H9 (cell line): ENCODE measurements at regions not wholly inside any gene's neighbourhood (a gene's known extent, or its start where the extent isn't known, plus 50 kb on each side); places are given as distances from the start of the nearest gene placed in this dataset.

Experiments
- DNase-seq: peaks from one replicate; pipeline ENCODE4 v3.0.0-alpha.2; 2017
- H2AFZ ChIP-seq: one replicate; pipeline ENCODE4 v1.6.1; 2013; ENCODE audit warnings: mild to moderate bottlenecking, low read length, control low read depth, moderate library complexity
- H2AK5ac ChIP-seq: 2 replicates; pipeline ENCODE4 v1.6.1; 2013; ENCODE audit warnings: low read length, control low read depth, mixed read lengths; ENCODE audit not compliant: insufficient read length
- H2BK120ac ChIP-seq: one replicate; pipeline ENCODE4 v1.6.1; 2013; ENCODE audit warnings: low read depth, mild to moderate bottlenecking, low read length, control low read depth, inconsistent platforms; ENCODE audit not compliant: poor library complexity, severe bottlenecking
- H2BK12ac ChIP-seq: 2 replicates; pipeline ENCODE4 v1.6.1; 2013; ENCODE audit warnings: low read length, control low read depth, mixed read lengths, low read depth; ENCODE audit not compliant: insufficient read length
- H2BK15ac ChIP-seq: 2 replicates; pipeline ENCODE4 v1.6.1; 2013; ENCODE audit warnings: low read depth, low read length, control low read depth
- H2BK20ac ChIP-seq: one replicate; pipeline ENCODE4 v1.6.1; 2013; ENCODE audit warnings: low read depth, mild to moderate bottlenecking, low read length, control low read depth, inconsistent platforms; ENCODE audit not compliant: poor library complexity, severe bottlenecking
- H2BK5ac ChIP-seq: 2 replicates; pipeline ENCODE4 v1.6.1; 2013; ENCODE audit warnings: low read length, control low read depth, mixed read lengths; ENCODE audit not compliant: insufficient read length
- H3K14ac ChIP-seq: 2 replicates; pipeline ENCODE4 v1.6.1; 2013; ENCODE audit warnings: low read length, control low read depth; ENCODE audit not compliant: insufficient read depth
- H3K18ac ChIP-seq: 2 replicates; pipeline ENCODE4 v1.6.1; 2013; ENCODE audit warnings: low read depth, mild to moderate bottlenecking, mixed read lengths, low read length, control low read depth; ENCODE audit not compliant: insufficient read length
- H3K23ac ChIP-seq: 2 replicates; pipeline ENCODE4 v1.6.1; 2013; ENCODE audit warnings: low read length, control low read depth, mixed read lengths, low read depth; ENCODE audit not compliant: insufficient read length
- H3K23me2 ChIP-seq: 2 replicates; pipeline ENCODE4 v1.6.1; 2013; ENCODE audit warnings: low read depth, mild to moderate bottlenecking, mixed read lengths, low read length, control low read depth; ENCODE audit not compliant: insufficient read length, poor library complexity, severe bottlenecking
- H3K27ac ChIP-seq: 2 replicates; pipeline ENCODE4 v1.5.1; 2013; ENCODE audit warnings: low read length, control low read depth, mixed read lengths, low read depth; ENCODE audit not compliant: insufficient read length
- H3K27me3 ChIP-seq: 2 replicates; pipeline ENCODE4 v1.6.1; 2013; ENCODE audit warnings: low read length, control low read depth, inconsistent platforms; ENCODE audit not compliant: insufficient read depth
- H3K4ac ChIP-seq: 2 replicates; pipeline ENCODE4 v1.6.1; 2013; ENCODE audit warnings: low read depth, mild to moderate bottlenecking, control low read depth, inconsistent platforms, low read length, moderate library complexity
- H3K4me1 ChIP-seq: 2 replicates; pipeline ENCODE4 v1.6.1; 2013; ENCODE audit warnings: low read length, control low read depth, inconsistent platforms; ENCODE audit not compliant: insufficient read depth
- H3K4me2 ChIP-seq: 2 replicates; pipeline ENCODE4 v1.6.1; 2013; ENCODE audit warnings: low read length, control low read depth, mixed read lengths; ENCODE audit not compliant: insufficient read length, insufficient read depth
- H3K56ac ChIP-seq: 2 replicates; pipeline ENCODE4 v1.6.1; 2013; ENCODE audit warnings: low read depth, mild to moderate bottlenecking, mixed read lengths, low read length, control low read depth; ENCODE audit not compliant: insufficient read length
- H3K79me1 ChIP-seq: 2 replicates; pipeline ENCODE4 v1.6.1; 2013; ENCODE audit warnings: low read depth, mild to moderate bottlenecking, moderate library complexity, low read length, control low read depth, inconsistent platforms; ENCODE audit not compliant: insufficient read depth, poor library complexity, severe bottlenecking
- H3K79me2 ChIP-seq: 2 replicates; pipeline ENCODE4 v1.6.1; 2013; ENCODE audit warnings: low read length, control low read depth, inconsistent platforms; ENCODE audit not compliant: insufficient read depth
- H3K9ac ChIP-seq: 2 replicates; pipeline ENCODE4 v1.6.1; 2013; ENCODE audit warnings: low read length, control low read depth, mixed read lengths; ENCODE audit not compliant: insufficient read length; ENCODE audit errors: extremely low read depth
- H3K9me3 ChIP-seq: one replicate; pipeline ENCODE4 v1.6.1; 2013; ENCODE audit warnings: low read depth, low read length, inconsistent platforms; ENCODE audit not compliant: control insufficient read depth
- H3T11ph ChIP-seq: one replicate; pipeline ENCODE4 v1.6.1; 2013; ENCODE audit warnings: mild to moderate bottlenecking, low read length, control low read depth, inconsistent platforms
- H4K20me1 ChIP-seq: one replicate; pipeline ENCODE4 v1.6.1; 2013; ENCODE audit not compliant: control insufficient read depth, insufficient read length, insufficient read depth
- H4K5ac ChIP-seq: 2 replicates; pipeline ENCODE4 v1.6.1; 2013; ENCODE audit warnings: low read depth, mild to moderate bottlenecking, mixed read lengths, low read length, control low read depth; ENCODE audit not compliant: insufficient read length
- H4K8ac ChIP-seq: replicated peaks from 2 replicates; pipeline ENCODE4 v1.6.1; 2013; ENCODE audit warnings: low read length, control low read depth, mixed read lengths, low read depth; ENCODE audit not compliant: insufficient read length
- H4K91ac ChIP-seq: 2 replicates; pipeline ENCODE4 v1.6.1; 2013; ENCODE audit warnings: low read depth, mild to moderate bottlenecking, moderate library complexity, mixed read lengths, low read length, control low read depth; ENCODE audit not compliant: insufficient read length
- H3K27ac Mint-ChIP-seq, 3 experiments: 2 replicates in 2 of 3; 3 replicates in 1 of 3; pipeline ENCODE4 v1.8.0; 2020 to 2021; ENCODE audit warnings: mixed read lengths in 3 of 3, mild to moderate bottlenecking in 1 of 3, moderate library complexity in 1 of 3
- H3K27me3 Mint-ChIP-seq: 2 replicates; pipeline ENCODE4 v1.8.0; 2021; ENCODE audit warnings: low read depth, mild to moderate bottlenecking, moderate library complexity, mixed read lengths
- H3K36me3 Mint-ChIP-seq, 3 experiments: 2 replicates in 2 of 3; 3 replicates in 1 of 3; pipeline ENCODE4 v1.8.0; 2020 to 2021; ENCODE audit warnings: low read depth in 3 of 3, mixed read lengths in 3 of 3; ENCODE audit not compliant: insufficient read depth in 1 of 3
- H3K4me1 Mint-ChIP-seq, 2 experiments: 2 replicates each; pipeline ENCODE4 v1.8.0; 2020; ENCODE audit warnings: mixed read lengths in 2 of 2
- H3K4me3 Mint-ChIP-seq, 2 experiments: 2 replicates in 1 of 2; 3 replicates in 1 of 2; pipeline ENCODE4 v1.8.0; 2020 to 2021; ENCODE audit warnings: mild to moderate bottlenecking in 2 of 2, mixed read lengths in 2 of 2, moderate library complexity in 1 of 2
- H3K9me3 Mint-ChIP-seq, 2 experiments: 2 replicates in 1 of 2; 3 replicates in 1 of 2; pipeline ENCODE4 v1.8.0; 2020; ENCODE audit warnings: mild to moderate bottlenecking in 2 of 2, mixed read lengths in 2 of 2, moderate library complexity in 1 of 2
- WGBS: extraction: QIAGEN DNeasy Blood & Tissue Kit; methylation state at CpG from one replicate; pipeline ENCODE4 v1.1.7; 2013; ENCODE audit warnings: missing lambda C conversion rate, low lambda C conversion rate, mixed read lengths; ENCODE audit not compliant: insufficient read length; ENCODE audit errors: extremely low coverage; 5-methylcytosine and 5-hydroxymethylcytosine counted together
- TF ChIP-seq, protein P1 (sequence below): fragments of 200-600 bp; sonication (generic); conservative IDR thresholded peaks from 3 replicates; pipeline ENCODE4 v1.8.0; 2021; ENCODE audit warnings: antibody characterized with exemption, mild to moderate bottlenecking

DNA sequence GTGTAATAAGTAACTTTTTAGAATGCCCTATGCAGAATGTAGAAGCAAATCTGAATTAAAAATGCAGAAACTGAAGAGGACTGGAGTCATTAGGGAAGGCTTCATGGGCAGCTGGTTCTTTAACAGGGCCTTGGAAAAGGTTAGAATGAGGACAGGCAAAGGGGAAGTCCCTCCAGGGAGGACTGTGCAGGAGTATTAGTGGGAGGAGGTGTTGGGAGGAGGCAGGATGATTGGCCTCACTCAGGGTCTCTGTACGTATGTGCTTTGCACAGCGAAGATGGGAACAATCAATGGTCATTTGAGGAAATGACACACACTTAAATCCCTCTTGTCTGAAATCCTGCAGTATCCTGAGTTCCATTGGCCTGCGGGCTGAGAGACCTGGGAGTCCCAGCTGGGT lies 119.7 kb downstream of the PTCSC3 start:
- Histone ChIP-seq H3K23ac (no peak overlapping the region), H3K27ac (no peak overlapping the region), H3T11ph (no peak overlapping the region), H3K9me3 (no peaks in the 10 kb centered on the region), H3K14ac (no peak overlapping the region), H3K79me2 (no peaks in the 10 kb centered on the region), H2BK20ac (no peak overlapping the region), H2BK5ac (no peak overlapping the region), H2AFZ (no peak overlapping the region), H4K91ac (no peak overlapping the region), H3K79me1 (no peaks in the 10 kb centered on the region), H3K9ac (no peak overlapping the region), H2BK12ac (no peak overlapping the region), H3K4me2 (no peak overlapping the region), H3K56ac (no peak overlapping the region), H2BK120ac (no peak overlapping the region), H4K20me1 (no peaks in the 10 kb centered on the region), H2AK5ac (no peak overlapping the region), H4K5ac (no peak overlapping the region), H3K4ac (no peak overlapping the region), H2BK15ac (no peak overlapping the region), H3K4me1 (0 out of 2 replicates have a peak, but pooled peaks cover 2% of the 10 kb centered on the region), H3K27me3 (no peaks in the 10 kb centered on the region), H3K18ac (no peak overlapping the region), H4K8ac (no peak overlapping the region), H3K23me2 (no peaks in the 10 kb centered on the region)
- no peak overlapping the region for H3K27ac Mint-ChIP-seq
- H3K4me3 Mint-ChIP-seq, result no peak overlapping the region
- TF ChIP-seq, protein P1, sequence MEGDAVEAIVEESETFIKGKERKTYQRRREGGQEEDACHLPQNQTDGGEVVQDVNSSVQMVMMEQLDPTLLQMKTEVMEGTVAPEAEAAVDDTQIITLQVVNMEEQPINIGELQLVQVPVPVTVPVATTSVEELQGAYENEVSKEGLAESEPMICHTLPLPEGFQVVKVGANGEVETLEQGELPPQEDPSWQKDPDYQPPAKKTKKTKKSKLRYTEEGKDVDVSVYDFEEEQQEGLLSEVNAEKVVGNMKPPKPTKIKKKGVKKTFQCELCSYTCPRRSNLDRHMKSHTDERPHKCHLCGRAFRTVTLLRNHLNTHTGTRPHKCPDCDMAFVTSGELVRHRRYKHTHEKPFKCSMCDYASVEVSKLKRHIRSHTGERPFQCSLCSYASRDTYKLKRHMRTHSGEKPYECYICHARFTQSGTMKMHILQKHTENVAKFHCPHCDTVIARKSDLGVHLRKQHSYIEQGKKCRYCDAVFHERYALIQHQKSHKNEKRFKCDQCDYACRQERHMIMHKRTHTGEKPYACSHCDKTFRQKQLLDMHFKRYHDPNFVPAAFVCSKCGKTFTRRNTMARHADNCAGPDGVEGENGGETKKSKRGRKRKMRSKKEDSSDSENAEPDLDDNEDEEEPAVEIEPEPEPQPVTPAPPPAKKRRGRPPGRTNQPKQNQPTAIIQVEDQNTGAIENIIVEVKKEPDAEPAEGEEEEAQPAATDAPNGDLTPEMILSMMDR, result no peak
- H3K27me3 Mint-ChIP-seq, result no peaks in the 10 kb centered on the region; the same call in none of the 2 replicates
- H3K36me3 Mint-ChIP-seq, result no peaks in the 10 kb centered on the region
- 0 out of 4 replicates have a peak, but pooled peaks cover 0 to 5% of the 10 kb centered on the region in 2 experiments for H3K4me1 Mint-ChIP-seq
- no peak for DNase-seq
- WGBS, result no CpG with 5 or more reads among the region's 3 CpGs
- no peaks in the 10 kb centered on the region for H3K9me3 Mint-ChIP-seq
